ENCODE measurements at regions not wholly inside any gene's neighbourhood (a gene's known extent, or its start where the extent isn't known, plus 50 kb on each side); places are given as distances from the start of the nearest gene placed in this dataset.

GRCh38 chr4:34148322-34148908, 2095.9 kb downstream of the ARAP2 start:
- WGBS (ENCODE audit: insufficient coverage): 100% methylated on average over 1 of the region's 2 CpGs
- ChIA-PET CTCF (no interaction called here), POLR2A (no interaction called here)
- DNase-seq: no peak
- Histone ChIP-seq H3K27me3 (replicated peaks in 2 of 5; ENCODE audit: control insufficient read depth in 4 of 5, insufficient read depth in 5 of 5, low read length in 4 of 5) (no peaks in the 10 kb centered on the region), H3K4me3 (ENCODE audit: control insufficient read depth in 1 of 7, extremely low read depth in 1 of 7, insufficient read depth in 4 of 7, low read depth in 2 of 7, low read length in 6 of 7) (no peak overlapping the region), H3K9me3 (ENCODE audit: control extremely low read depth in 1 of 5, control insufficient read depth in 4 of 5, insufficient read depth in 2 of 5, low read depth in 1 of 5, low read length in 4 of 5) (no peaks in the 10 kb centered on the region), H3K4me1 (ENCODE audit: control extremely low read depth in 1 of 4, control insufficient read depth in 4 of 4, insufficient read depth in 4 of 4, low read length in 3 of 4) (no peaks in the 10 kb centered on the region), H3K27ac (ENCODE audit: insufficient read depth in 1 of 2, low read depth in 1 of 2, low read length in 2 of 2, poor library complexity in 1 of 2, severe bottlenecking in 2 of 2) (no peak overlapping the region), H3K36me3 (ENCODE audit: control insufficient read depth in 4 of 4, insufficient read depth in 4 of 4, low read length in 3 of 4) (no peaks in the 10 kb centered on the region)

- Histone ChIP-seq H3K9me3 (ENCODE audit: control extremely low read depth in 1 of 5, control insufficient read depth in 4 of 5, insufficient read depth in 2 of 5, low read depth in 1 of 5, low read length in 4 of 5) (no peaks in the 10 kb centered on the region), H3K4me1 (ENCODE audit: control extremely low read depth in 1 of 4, control insufficient read depth in 4 of 4, insufficient read depth in 4 of 4, low read length in 3 of 4) (no peaks in the 10 kb centered on the region), H3K4me3 (ENCODE audit: control insufficient read depth in 1 of 7, extremely low read depth in 1 of 7, insufficient read depth in 4 of 7, low read depth in 2 of 7, low read length in 6 of 7) (no peak overlapping the region), H3K36me3 (ENCODE audit: control insufficient read depth in 4 of 4, insufficient read depth in 4 of 4, low read length in 3 of 4) (no peaks in the 10 kb centered on the region), H3K27ac (ENCODE audit: insufficient read depth in 1 of 2, low read depth in 1 of 2, low read length in 2 of 2, poor library complexity in 1 of 2, severe bottlenecking in 2 of 2) (no peak overlapping the region), H3K27me3 (replicated peaks in 2 of 5; ENCODE audit: control insufficient read depth in 4 of 5, insufficient read depth in 5 of 5, low read length in 4 of 5) (no peaks in the 10 kb centered on the region)
- no peak for DNase-seq
- ChIA-PET CTCF (interaction anchor here (0.7 kb wide), 1 partner anchor 70 kb away, joined by 3 read pairs; no protein-coding TSS in a partner anchor), POLR2A (no interaction called here)
Observed at GRCh38 chr4:34157547-34157946, 2086.8 kb downstream of the ARAP2 start.

GRCh38 chr4:34158878-34159277, 2085.4 kb downstream of the ARAP2 start:
- Histone ChIP-seq H3K4me3 (ENCODE audit: control insufficient read depth in 1 of 7, extremely low read depth in 1 of 7, insufficient read depth in 4 of 7, low read depth in 2 of 7, low read length in 6 of 7) (no peak overlapping the region), H3K27me3 (replicated peaks in 2 of 5; ENCODE audit: control insufficient read depth in 4 of 5, insufficient read depth in 5 of 5, low read length in 4 of 5) (no peaks in the 10 kb centered on the region), H3K36me3 (ENCODE audit: control insufficient read depth in 4 of 4, insufficient read depth in 4 of 4, low read length in 3 of 4) (no peaks in the 10 kb centered on the region), H3K27ac (ENCODE audit: insufficient read depth in 1 of 2, low read depth in 1 of 2, low read length in 2 of 2, poor library complexity in 1 of 2, severe bottlenecking in 2 of 2) (no peak overlapping the region), H3K4me1 (ENCODE audit: control extremely low read depth in 1 of 4, control insufficient read depth in 4 of 4, insufficient read depth in 4 of 4, low read length in 3 of 4) (no peaks in the 10 kb centered on the region), H3K9me3 (ENCODE audit: control extremely low read depth in 1 of 5, control insufficient read depth in 4 of 5, insufficient read depth in 2 of 5, low read depth in 1 of 5, low read length in 4 of 5) (no peaks in the 10 kb centered on the region)
- DNase-seq: no peak
- ChIA-PET CTCF (no interaction called here), POLR2A (no interaction called here)
- WGBS (ENCODE audit: insufficient coverage): no CpG with 5 or more reads among the region's 1 CpG

- Histone ChIP-seq H3K4me1 (ENCODE audit: control extremely low read depth in 1 of 4, control insufficient read depth in 4 of 4, insufficient read depth in 4 of 4, low read length in 3 of 4) (no peaks in the 10 kb centered on the region), H3K9me3 (ENCODE audit: control extremely low read depth in 1 of 5, control insufficient read depth in 4 of 5, insufficient read depth in 2 of 5, low read depth in 1 of 5, low read length in 4 of 5) (no peaks in the 10 kb centered on the region), H3K27me3 (replicated peaks in 2 of 5; ENCODE audit: control insufficient read depth in 4 of 5, insufficient read depth in 5 of 5, low read length in 4 of 5) (no peaks in the 10 kb centered on the region), H3K27ac (ENCODE audit: insufficient read depth in 1 of 2, low read depth in 1 of 2, low read length in 2 of 2, poor library complexity in 1 of 2, severe bottlenecking in 2 of 2) (no peak overlapping the region), H3K36me3 (ENCODE audit: control insufficient read depth in 4 of 4, insufficient read depth in 4 of 4, low read length in 3 of 4) (no peaks in the 10 kb centered on the region), H3K4me3 (ENCODE audit: control insufficient read depth in 1 of 7, extremely low read depth in 1 of 7, insufficient read depth in 4 of 7, low read depth in 2 of 7, low read length in 6 of 7) (no peak overlapping the region)
- POLR2A ChIA-PET: no interaction called here
- CTCF ChIA-PET: no interaction called here
- no peak for DNase-seq
- no CpG with 5 or more reads among the region's 1 CpG for WGBS (ENCODE audit: insufficient coverage)
Observed at GRCh38 chr4:34170946-34171345, 2073.4 kb downstream of the ARAP2 start.

GRCh38 chr4:34176609-34177008, 2067.7 kb downstream of the ARAP2 start:
- CTCF ChIA-PET: no interaction called here
- Histone ChIP-seq H3K27ac (ENCODE audit: insufficient read depth in 1 of 2, low read depth in 1 of 2, low read length in 2 of 2, poor library complexity in 1 of 2, severe bottlenecking in 2 of 2) (no peak overlapping the region), H3K36me3 (ENCODE audit: control insufficient read depth in 4 of 4, insufficient read depth in 4 of 4, low read length in 3 of 4) (no peaks in the 10 kb centered on the region), H3K4me1 (ENCODE audit: control extremely low read depth in 1 of 4, control insufficient read depth in 4 of 4, insufficient read depth in 4 of 4, low read length in 3 of 4) (no peaks in the 10 kb centered on the region), H3K4me3 (ENCODE audit: control insufficient read depth in 1 of 7, extremely low read depth in 1 of 7, insufficient read depth in 4 of 7, low read depth in 2 of 7, low read length in 6 of 7) (no peak overlapping the region), H3K27me3 (replicated peaks in 2 of 5; ENCODE audit: control insufficient read depth in 4 of 5, insufficient read depth in 5 of 5, low read length in 4 of 5) (no peaks in the 10 kb centered on the region), H3K9me3 (ENCODE audit: control extremely low read depth in 1 of 5, control insufficient read depth in 4 of 5, insufficient read depth in 2 of 5, low read depth in 1 of 5, low read length in 4 of 5) (peaks cover 0 to 2% (median 0%) of the 10 kb centered on the region in 5 experiments)
- POLR2A ChIA-PET: no interaction called here
- no peak for DNase-seq

- H3K36me3 ChIP-seq (ENCODE audit: control insufficient read depth in 4 of 4, insufficient read depth in 4 of 4, low read length in 3 of 4): no peaks in the 10 kb centered on the region
- H3K27me3 ChIP-seq (replicated peaks in 2 of 5; ENCODE audit: control insufficient read depth in 4 of 5, insufficient read depth in 5 of 5, low read length in 4 of 5): no peaks in the 10 kb centered on the region
- no peak for DNase-seq
- H3K9me3 ChIP-seq (ENCODE audit: control extremely low read depth in 1 of 5, control insufficient read depth in 4 of 5, insufficient read depth in 2 of 5, low read depth in 1 of 5, low read length in 4 of 5): peaks cover 0 to 2% (median 0%) of the 10 kb centered on the region in 5 experiments
- H3K27ac ChIP-seq (ENCODE audit: insufficient read depth in 1 of 2, low read depth in 1 of 2, low read length in 2 of 2, poor library complexity in 1 of 2, severe bottlenecking in 2 of 2): no peak overlapping the region
- ChIA-PET POLR2A (no interaction called here), CTCF (no interaction called here)
- no peak overlapping the region for H3K4me3 ChIP-seq (ENCODE audit: control insufficient read depth in 1 of 7, extremely low read depth in 1 of 7, insufficient read depth in 4 of 7, low read depth in 2 of 7, low read length in 6 of 7)
- H3K4me1 ChIP-seq (ENCODE audit: control extremely low read depth in 1 of 4, control insufficient read depth in 4 of 4, insufficient read depth in 4 of 4, low read length in 3 of 4): no peaks in the 10 kb centered on the region
Observed at GRCh38 chr4:34178476-34178875, 2065.8 kb downstream of the ARAP2 start.

- H3K9me3 ChIP-seq (ENCODE audit: control extremely low read depth in 1 of 5, control insufficient read depth in 4 of 5, insufficient read depth in 2 of 5, low read depth in 1 of 5, low read length in 4 of 5): peaks cover 0 to 2% (median 0%) of the 10 kb centered on the region in 5 experiments
- DNase-seq: no peak
- POLR2A ChIA-PET: no interaction called here
- H3K27ac ChIP-seq (ENCODE audit: insufficient read depth in 1 of 2, low read depth in 1 of 2, low read length in 2 of 2, poor library complexity in 1 of 2, severe bottlenecking in 2 of 2): no peak overlapping the region
- no peaks in the 10 kb centered on the region for H3K4me1 ChIP-seq (ENCODE audit: control extremely low read depth in 1 of 4, control insufficient read depth in 4 of 4, insufficient read depth in 4 of 4, low read length in 3 of 4)
- H3K4me3 ChIP-seq (ENCODE audit: control insufficient read depth in 1 of 7, extremely low read depth in 1 of 7, insufficient read depth in 4 of 7, low read depth in 2 of 7, low read length in 6 of 7): no peak overlapping the region
- CTCF ChIA-PET: no interaction called here
- WGBS (ENCODE audit: insufficient coverage): no CpG with 5 or more reads among the region's 2 CpGs
- H3K36me3 ChIP-seq (ENCODE audit: control insufficient read depth in 4 of 4, insufficient read depth in 4 of 4, low read length in 3 of 4): no peaks in the 10 kb centered on the region
- no peaks in the 10 kb centered on the region for H3K27me3 ChIP-seq (replicated peaks in 2 of 5; ENCODE audit: control insufficient read depth in 4 of 5, insufficient read depth in 5 of 5, low read length in 4 of 5)
Observed at GRCh38 chr4:34181311-34181841, 2062.9 kb downstream of the ARAP2 start.

Data from common myeloid progenitor, CD34-positive (primary cell).